ENCODE measurements at regions not wholly inside any gene's neighbourhood (a gene's known extent, or its start where the extent isn't known, plus 50 kb on each side); places are given as distances from the start of the nearest gene placed in this dataset.

DNA sequence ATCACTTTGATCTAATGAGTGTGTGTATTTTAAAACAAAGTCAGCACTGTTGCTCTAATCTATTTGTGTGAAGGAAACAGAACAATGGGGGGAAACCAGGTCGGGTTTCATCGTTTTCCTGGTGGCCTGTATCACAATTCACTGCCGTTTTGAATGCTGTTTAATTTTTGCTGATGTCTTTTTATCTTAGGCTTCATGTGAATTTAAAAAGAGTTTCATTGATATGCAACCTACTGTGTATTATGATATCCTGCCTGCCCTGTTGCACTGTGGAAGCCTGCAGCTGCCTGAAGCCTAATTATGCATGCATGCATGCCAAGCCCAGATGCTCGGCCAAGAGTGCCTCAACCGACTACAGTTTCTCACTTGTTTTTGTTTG is 307.5 kb downstream of the ZNF608 start:
- CTCF ChIA-PET: interaction anchor here (0.7 kb wide), 1 partner anchor 33 kb away, joined by 3 read pairs; no protein-coding TSS in a partner anchor
- POLR2A ChIA-PET: no interaction called here

DNA sequence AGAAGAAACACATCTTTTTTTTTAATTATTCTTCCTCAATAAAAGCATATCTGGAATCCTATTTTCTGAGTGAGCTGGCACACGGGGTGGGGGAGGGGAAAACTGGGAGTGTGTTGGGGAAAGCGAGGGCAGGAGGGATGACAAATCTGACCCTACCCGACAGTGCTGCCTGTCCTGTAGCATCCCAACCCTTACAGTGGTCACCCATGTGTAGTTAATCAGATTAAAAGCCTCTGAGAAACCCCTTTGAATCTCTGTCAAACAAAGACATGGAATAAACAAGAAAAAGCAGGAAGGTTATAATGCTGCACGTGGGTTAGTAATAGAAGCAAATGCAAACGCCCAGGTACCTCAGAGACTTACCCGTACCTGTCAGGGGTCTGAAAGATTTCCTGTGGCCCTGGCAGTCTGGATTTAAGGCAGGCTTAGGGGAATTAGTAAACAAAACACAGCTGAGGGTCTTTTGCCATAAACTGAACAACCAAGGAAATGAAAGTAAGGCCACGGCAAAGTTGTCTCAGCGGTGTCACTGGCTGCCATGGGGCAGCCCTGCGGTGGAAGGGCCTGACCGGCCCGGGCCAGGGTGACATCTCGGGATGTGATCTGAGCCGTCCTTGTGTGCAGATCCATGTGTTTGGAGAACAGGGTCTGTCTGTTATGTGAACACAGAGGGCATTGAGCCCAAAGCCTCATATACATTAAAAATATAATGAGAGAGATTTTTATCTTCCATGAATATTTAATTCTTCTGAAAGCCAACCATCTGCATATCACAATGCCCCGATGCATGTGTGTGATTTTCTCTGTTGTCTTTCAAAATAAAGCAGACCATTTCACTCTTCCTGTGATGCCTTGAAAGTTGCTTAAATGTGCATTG is 308.2 kb downstream of the ZNF608 start:
- CTCF ChIA-PET: no interaction called here
- no peak for ATAC-seq
- H3K36me3 Mint-ChIP-seq (ENCODE audit: low read depth): no peaks in the 10 kb centered on the region

More for the DNA sequence above, 307.5 kb downstream of the ZNF608 start:
- Mint-ChIP-seq H3K36me3 (ENCODE audit: low read depth) (no peaks in the 10 kb centered on the region), H3K27ac (no peak overlapping the region), H3K27me3 (peaks cover 3% of the 10 kb centered on the region), H3K4me1 (no peaks in the 10 kb centered on the region), H3K9me3 (ENCODE audit: low read depth) (no peaks in the 10 kb centered on the region), H3K4me3 (no peak overlapping the region)
- DNase-seq (no peak), ATAC-seq (no peak)
- intact Hi-C loops (cut with DNase I, micrococcal nuclease): no loop called here

DNA sequence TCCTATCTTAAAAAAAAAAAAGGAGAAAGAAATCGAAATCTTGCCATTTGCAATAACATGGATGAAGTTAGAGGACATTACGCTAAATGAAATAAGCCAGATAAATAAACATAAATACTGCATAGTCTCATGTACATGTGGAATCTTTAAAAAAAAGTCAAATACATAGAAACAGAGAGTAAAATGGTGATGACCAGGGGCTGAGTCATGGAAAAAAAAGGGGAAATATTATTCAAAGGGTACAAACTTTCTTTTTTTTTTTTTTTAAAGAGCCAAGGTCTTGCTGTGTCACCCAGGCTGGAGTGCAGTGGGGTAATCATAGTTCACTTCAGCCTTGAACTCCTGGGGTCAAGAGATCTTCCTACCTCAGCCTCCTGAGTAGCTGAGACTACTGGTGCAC is 310.1 kb downstream of the ZNF608 start:
- CTCF ChIA-PET: no interaction called here
- POLR2A ChIA-PET: no interaction called here

More for the DNA sequence above, 308.2 kb downstream of the ZNF608 start:
- H3K4me1 Mint-ChIP-seq: no peaks in the 10 kb centered on the region
- no peak overlapping the region for H3K27ac Mint-ChIP-seq
- POLR2A ChIA-PET: no interaction called here
- H3K4me3 Mint-ChIP-seq: no peak overlapping the region
- peaks cover 2% of the 10 kb centered on the region for H3K9me3 Mint-ChIP-seq (ENCODE audit: low read depth)
- intact Hi-C loops (cut with DNase I, micrococcal nuclease): no loop called here
- H3K27me3 Mint-ChIP-seq: peaks cover 3% of the 10 kb centered on the region
- no peak for DNase-seq

DNA sequence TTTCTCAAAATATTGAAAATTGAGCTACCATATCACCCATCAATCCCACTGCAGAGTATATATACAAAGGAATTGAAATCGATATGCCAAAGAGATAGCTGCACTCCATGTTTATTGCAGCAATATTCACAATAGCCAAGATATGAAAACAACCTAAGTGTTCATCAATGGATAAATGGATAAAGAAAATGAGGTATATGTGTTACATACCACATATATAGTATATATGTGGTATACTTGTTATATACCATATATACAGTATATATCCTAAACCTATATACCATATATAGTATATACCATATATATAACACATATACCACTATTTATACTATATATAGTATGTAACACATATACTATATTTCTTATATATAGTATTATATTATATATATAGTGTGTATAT is 313.3 kb downstream of the ZNF608 start:
- ATAC-seq: no peak
- H3K27ac Mint-ChIP-seq: no peak overlapping the region
- H3K9me3 Mint-ChIP-seq (ENCODE audit: low read depth): peaks cover 4% of the 10 kb centered on the region
- no peaks in the 10 kb centered on the region for H3K36me3 Mint-ChIP-seq (ENCODE audit: low read depth)
- intact Hi-C loops (cut with DNase I, micrococcal nuclease): no loop called here
- no peaks in the 10 kb centered on the region for H3K4me1 Mint-ChIP-seq
- no peak for DNase-seq
- no peaks in the 10 kb centered on the region for H3K27me3 Mint-ChIP-seq
- H3K4me3 Mint-ChIP-seq: no peak overlapping the region
- ChIA-PET CTCF (no interaction called here), POLR2A (no interaction called here)

More for the DNA sequence above, 310.1 kb downstream of the ZNF608 start:
- Mint-ChIP-seq H3K9me3 (ENCODE audit: low read depth) (peaks cover 2% of the 10 kb centered on the region), H3K27ac (no peak overlapping the region), H3K27me3 (no peaks in the 10 kb centered on the region), H3K4me3 (no peak overlapping the region), H3K36me3 (ENCODE audit: low read depth) (no peaks in the 10 kb centered on the region), H3K4me1 (no peaks in the 10 kb centered on the region)
- ATAC-seq (no peak), DNase-seq (no peak)
- intact Hi-C loops (cut with DNase I, micrococcal nuclease): no loop called here

DNA sequence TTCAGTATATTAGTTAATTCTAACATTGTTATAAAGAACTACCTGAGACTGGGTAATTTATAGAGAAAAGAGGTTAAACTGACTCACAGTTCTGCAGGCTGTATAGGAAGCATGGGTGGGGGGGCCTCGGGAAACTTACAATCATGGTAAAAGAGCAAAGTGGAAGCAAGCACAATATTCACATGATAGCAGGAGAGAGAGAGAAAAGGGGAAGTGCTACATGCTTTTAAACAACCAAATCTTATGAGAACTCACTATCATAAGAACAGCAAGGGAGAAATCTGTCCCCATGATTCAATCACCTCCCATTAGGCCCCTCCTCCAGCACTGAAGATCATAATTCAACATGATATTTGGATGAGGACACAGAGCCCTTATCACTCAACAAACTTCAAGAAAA is 324.9 kb downstream of the ZNF608 start:
- Mint-ChIP-seq H3K4me1 (no peaks in the 10 kb centered on the region), H3K4me3 (no peak overlapping the region), H3K9me3 (ENCODE audit: low read depth) (peaks cover 11% of the 10 kb centered on the region), H3K27ac (no peak overlapping the region), H3K36me3 (ENCODE audit: low read depth) (no peaks in the 10 kb centered on the region), H3K27me3 (no peaks in the 10 kb centered on the region)
- no peak for DNase-seq
- intact Hi-C loops (cut with DNase I, micrococcal nuclease): no loop called here
- POLR2A ChIA-PET: no interaction called here
- CTCF ChIA-PET: no interaction called here
- ATAC-seq: no peak

DNA sequence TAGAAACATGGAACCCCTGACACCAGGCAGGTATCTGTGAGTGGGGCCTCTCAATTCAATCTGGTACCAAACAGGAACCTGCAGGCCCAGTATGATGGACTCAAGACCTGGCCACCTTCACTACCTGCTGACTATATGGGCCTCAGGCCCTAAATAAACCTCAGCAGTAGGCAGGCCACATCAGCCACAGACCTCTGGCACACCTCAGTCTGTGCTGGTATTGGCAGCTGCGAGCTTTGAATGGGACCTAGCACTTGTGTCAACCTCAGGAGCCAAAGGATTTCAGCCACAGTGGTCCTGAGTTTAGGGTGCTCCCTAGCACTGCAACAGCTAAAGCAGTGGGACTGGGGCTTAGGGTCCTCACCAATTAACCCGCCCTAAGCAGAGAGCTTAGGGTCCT is 325.5 kb downstream of the ZNF608 start:
- Mint-ChIP-seq H3K36me3 (ENCODE audit: low read depth) (no peaks in the 10 kb centered on the region), H3K27ac (no peak overlapping the region), H3K4me1 (no peaks in the 10 kb centered on the region), H3K9me3 (ENCODE audit: low read depth) (peaks cover 11% of the 10 kb centered on the region), H3K27me3 (no peaks in the 10 kb centered on the region), H3K4me3 (no peak overlapping the region)
- intact Hi-C loops (cut with DNase I, micrococcal nuclease): no loop called here
- ChIA-PET CTCF (no interaction called here), POLR2A (no interaction called here)
- DNase-seq (no peak), ATAC-seq (no peak)

DNA sequence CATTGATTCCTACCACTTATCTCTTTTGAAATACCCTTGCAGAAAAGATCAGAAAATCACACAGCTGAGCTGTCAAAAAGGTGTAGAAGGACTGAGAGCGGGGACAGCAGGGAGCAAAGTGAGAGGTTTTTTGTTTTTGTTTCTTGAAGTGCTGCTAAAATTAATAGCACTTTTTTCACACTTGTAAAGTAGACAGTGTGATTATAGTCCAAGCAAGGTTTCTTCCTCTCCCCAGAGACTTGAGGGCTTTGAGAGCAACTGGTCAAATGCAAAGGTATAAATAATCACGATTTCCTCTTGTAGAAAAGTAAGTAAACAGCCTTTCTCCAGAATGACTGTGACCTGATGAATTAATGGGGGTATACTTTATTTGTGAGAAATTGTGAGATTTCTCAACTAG is 326.9 kb downstream of the ZNF608 start:
- intact Hi-C loops (cut with DNase I, micrococcal nuclease): no loop called here
- CTCF ChIA-PET: no interaction called here
- H3K9me3 Mint-ChIP-seq (ENCODE audit: low read depth): peaks cover 11% of the 10 kb centered on the region

DNA sequence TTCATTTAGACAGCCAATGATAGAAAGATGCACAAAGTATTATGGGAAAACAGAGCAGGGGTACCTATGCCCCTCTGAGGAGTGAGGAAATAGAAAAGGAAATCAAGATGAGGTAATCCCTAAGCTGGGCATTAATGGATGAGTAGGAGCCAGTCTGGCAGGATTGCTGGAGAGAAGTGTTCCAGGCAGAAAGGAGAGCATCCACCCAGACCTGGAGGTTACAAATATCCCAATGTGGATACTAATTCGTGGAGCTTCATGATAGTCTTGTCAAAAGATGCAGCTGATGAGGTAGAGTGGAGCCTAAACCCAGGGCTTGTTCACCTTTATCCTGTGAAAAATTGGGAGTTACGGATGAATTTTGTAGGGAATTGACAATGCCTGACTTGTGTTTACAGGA is 328.0 kb downstream of the ZNF608 start:
- H3K36me3 Mint-ChIP-seq (ENCODE audit: low read depth): no peaks in the 10 kb centered on the region
- CTCF ChIA-PET: no interaction called here
- ATAC-seq (no peak), DNase-seq (no peak)
- POLR2A ChIA-PET: no interaction called here
- no peaks in the 10 kb centered on the region for H3K27me3 Mint-ChIP-seq
- intact Hi-C loops (cut with DNase I, micrococcal nuclease): no loop called here
- H3K4me3 Mint-ChIP-seq: no peak overlapping the region
- H3K27ac Mint-ChIP-seq: no peak overlapping the region
- H3K4me1 Mint-ChIP-seq: no peaks in the 10 kb centered on the region
- peaks cover 8% of the 10 kb centered on the region for H3K9me3 Mint-ChIP-seq (ENCODE audit: low read depth)

More for the DNA sequence above, 326.9 kb downstream of the ZNF608 start:
- POLR2A ChIA-PET: no interaction called here
- H3K27me3 Mint-ChIP-seq: no peaks in the 10 kb centered on the region
- H3K4me1 Mint-ChIP-seq: no peaks in the 10 kb centered on the region
- H3K36me3 Mint-ChIP-seq (ENCODE audit: low read depth): no peaks in the 10 kb centered on the region
- ATAC-seq: no peak
- no peak overlapping the region for H3K4me3 Mint-ChIP-seq
- no peak for DNase-seq
- no peak overlapping the region for H3K27ac Mint-ChIP-seq

DNA sequence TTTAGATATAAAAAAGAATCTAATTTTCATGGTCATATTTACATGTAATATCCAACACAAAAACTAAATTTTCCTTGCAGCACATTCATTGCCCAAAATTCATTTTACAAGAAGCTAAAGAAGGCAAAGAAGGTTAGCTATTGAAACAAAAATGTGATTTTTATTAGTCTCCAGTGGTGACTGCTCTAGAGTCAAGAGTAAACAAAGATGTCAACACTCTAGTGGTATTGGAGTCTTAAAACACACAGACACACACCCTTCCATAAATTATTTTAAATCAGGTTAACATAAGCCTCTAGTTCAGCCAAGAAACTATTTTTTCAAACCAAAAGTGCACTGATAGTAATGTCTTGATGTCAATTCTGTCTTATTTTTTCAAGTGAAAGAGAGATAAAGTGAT is 329.2 kb downstream of the ZNF608 start:
- no peak overlapping the region for H3K4me3 Mint-ChIP-seq
- no peaks in the 10 kb centered on the region for H3K27me3 Mint-ChIP-seq
- CTCF ChIA-PET: no interaction called here
- H3K36me3 Mint-ChIP-seq (ENCODE audit: low read depth): no peaks in the 10 kb centered on the region
- no peaks in the 10 kb centered on the region for H3K4me1 Mint-ChIP-seq
- no peak overlapping the region for H3K27ac Mint-ChIP-seq
- DNase-seq: no peak
- POLR2A ChIA-PET: no interaction called here
- H3K9me3 Mint-ChIP-seq (ENCODE audit: low read depth): peaks cover 5% of the 10 kb centered on the region
- no peak for ATAC-seq
- intact Hi-C loops (cut with DNase I, micrococcal nuclease): no loop called here

DNA sequence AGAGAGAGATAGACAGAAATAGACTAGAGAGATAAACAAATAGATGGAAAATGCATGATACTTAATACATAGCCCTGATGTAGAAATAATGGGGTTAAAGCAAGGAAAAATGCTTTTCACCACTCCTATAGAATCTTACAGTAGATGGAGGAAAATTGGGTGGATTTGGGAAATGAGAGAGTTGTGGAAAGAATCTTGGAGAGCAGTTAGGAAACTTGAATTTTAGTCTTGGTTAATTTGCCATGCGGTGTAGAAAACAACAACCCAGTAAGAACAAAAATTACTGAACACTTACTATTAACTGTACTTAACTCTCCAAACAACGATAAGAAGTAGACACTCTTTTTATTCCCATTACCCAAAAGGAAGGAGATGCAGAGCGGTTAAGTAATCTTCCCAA is 329.8 kb downstream of the ZNF608 start:
- Mint-ChIP-seq H3K27ac (no peak overlapping the region), H3K9me3 (ENCODE audit: low read depth) (peaks cover 2% of the 10 kb centered on the region), H3K4me1 (no peaks in the 10 kb centered on the region), H3K27me3 (no peaks in the 10 kb centered on the region), H3K36me3 (ENCODE audit: low read depth) (no peaks in the 10 kb centered on the region), H3K4me3 (no peak overlapping the region)
- POLR2A ChIA-PET: no interaction called here
- ATAC-seq: no peak
- CTCF ChIA-PET: no interaction called here
- intact Hi-C loops (cut with DNase I, micrococcal nuclease): no loop called here
- no peak for DNase-seq

DNA sequence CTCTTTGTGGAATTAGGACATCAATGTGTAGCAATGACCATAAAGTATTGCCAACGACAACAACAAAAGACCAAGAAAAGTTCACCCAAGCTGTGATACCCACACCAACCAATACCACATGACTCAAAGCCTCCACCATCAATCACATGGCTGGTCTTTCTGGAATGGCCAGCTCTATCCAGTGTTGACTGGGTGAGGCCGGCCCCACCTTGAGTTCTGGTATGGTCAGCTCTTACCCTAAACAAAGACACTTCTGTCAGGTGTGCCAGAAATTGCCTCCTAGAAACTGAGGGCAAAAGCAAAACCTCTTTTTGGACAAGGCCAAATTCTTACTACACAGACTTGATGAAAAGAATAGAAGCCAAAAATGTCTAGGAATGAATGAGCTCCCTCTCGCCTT is 331.5 kb downstream of the ZNF608 start:
- ATAC-seq (no peak), DNase-seq (no peak)
- H3K27ac Mint-ChIP-seq: no peak overlapping the region
- no peaks in the 10 kb centered on the region for H3K27me3 Mint-ChIP-seq
- intact Hi-C loops (cut with DNase I, micrococcal nuclease): no loop called here
- H3K36me3 Mint-ChIP-seq (ENCODE audit: low read depth): no peaks in the 10 kb centered on the region
- no peaks in the 10 kb centered on the region for H3K4me1 Mint-ChIP-seq
- POLR2A ChIA-PET: no interaction called here
- no peaks in the 10 kb centered on the region for H3K9me3 Mint-ChIP-seq (ENCODE audit: low read depth)
- CTCF ChIA-PET: no interaction called here
- no peak overlapping the region for H3K4me3 Mint-ChIP-seq

DNA sequence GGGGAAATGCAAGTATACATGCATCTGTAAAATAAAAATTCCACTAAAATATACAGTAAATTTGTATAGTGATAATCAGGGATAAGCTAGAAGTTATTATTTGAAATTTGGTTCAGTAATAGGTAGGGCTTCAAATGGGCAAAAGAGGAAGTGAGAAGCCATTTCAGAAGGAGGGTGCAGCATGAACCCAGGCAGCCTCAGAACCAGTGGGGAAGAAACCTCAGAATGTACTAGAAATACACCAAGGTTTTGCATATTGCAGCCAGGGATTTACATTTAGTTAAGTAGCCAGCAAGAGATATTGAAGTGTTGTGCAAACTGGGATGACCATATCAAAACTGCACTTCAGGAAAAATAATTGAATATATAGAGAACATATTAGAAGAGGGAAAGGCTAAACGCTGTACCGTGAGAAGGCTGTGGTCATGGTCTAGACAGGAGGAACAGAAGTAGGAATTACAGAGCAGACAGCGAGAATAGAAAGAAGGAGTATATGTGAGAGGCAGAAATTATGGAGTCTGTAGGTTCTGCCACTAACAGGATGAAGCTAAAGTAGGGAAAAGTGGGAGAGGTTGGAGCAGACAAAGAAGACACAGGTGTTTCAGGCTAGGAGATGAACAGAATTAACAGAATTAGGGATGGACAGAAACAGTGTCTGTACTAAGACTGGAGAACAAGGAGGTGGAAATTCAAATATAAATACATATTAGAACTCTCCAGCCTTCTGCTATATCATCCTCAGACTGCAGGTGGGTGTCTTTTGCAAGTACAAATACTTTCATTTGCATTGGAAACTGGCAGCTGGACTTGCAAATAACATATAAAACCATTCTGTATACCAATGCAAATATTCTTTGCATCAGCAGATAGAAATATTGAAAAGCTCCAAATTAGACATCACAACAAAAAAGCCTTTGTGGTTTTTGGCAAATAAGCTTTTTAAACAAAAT is 335.6 kb downstream of the ZNF608 start:
- H3K27ac Mint-ChIP-seq: no peak overlapping the region
- intact Hi-C loops (cut with DNase I, micrococcal nuclease): no loop called here
- DNase-seq: no peak
- H3K9me3 Mint-ChIP-seq (ENCODE audit: low read depth): no peaks in the 10 kb centered on the region
- no peaks in the 10 kb centered on the region for H3K4me1 Mint-ChIP-seq
- H3K27me3 Mint-ChIP-seq: no peaks in the 10 kb centered on the region
- no peak overlapping the region for H3K4me3 Mint-ChIP-seq
- no peaks in the 10 kb centered on the region for H3K36me3 Mint-ChIP-seq (ENCODE audit: low read depth)
- no peak for ATAC-seq
- ChIA-PET POLR2A (no interaction called here), CTCF (interaction anchor here (0.6 kb wide), 1 partner anchor 1317 kb away, joined by 3 read pairs; no protein-coding TSS in a partner anchor)

All from activated CD4-positive, alpha-beta T cell treated with anti-CD3 and anti-CD28 coated beads for 36 hours (primary cell).